ENCODE measurements at regions not wholly inside any gene's neighbourhood (a gene's known extent, or its start where the extent isn't known, plus 50 kb on each side); places are given as distances from the start of the nearest gene placed in this dataset.

DNA sequence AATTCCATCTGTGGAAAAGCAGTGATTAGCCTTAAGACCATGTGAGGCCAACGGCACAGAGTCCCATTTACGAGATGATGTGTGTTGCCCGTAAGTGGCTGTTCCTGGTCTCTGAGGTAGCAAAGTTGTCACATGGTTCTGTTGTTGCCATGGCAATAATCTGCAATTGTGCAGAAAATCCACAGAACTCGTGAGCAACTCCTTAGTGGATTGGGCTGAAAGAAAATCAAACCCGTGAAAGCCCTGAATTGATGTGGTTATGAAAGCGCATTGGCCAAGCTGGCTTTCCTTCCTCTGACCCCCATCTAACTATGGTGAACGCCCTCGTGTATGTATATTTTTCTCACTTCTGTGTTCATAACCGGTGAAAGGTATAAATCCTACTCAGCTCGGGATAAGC, 614.7 kb downstream of the EBF1 start:
- Histone ChIP-seq H3K36me3 (no peaks in the 10 kb centered on the region), H3K9me3 (no peaks in the 10 kb centered on the region), H3K4me1 (peaks cover 0 to 11% (median 0%) of the 10 kb centered on the region in 4 donors), H3K27ac (no peak overlapping the region), H3K27me3 (no peaks in the 10 kb centered on the region), H3K4me3 (no peak overlapping the region)
- ATAC-seq: no peak
- no peak for DNase-seq
- 86% methylated on average over 10 of the region's 10 CpGs for WGBS (ENCODE audit: insufficient coverage, low coverage, low lambda C conversion rate, missing lambda C conversion rate)
- TF ChIP-seq POLR2A (IDR thresholded peaks at IDR 0.05): no peak
- no peak for TF ChIP-seq CTCF (IDR thresholded peaks at IDR 0.05)
- intact Hi-C loops (cut with DNase I): no loop called here

DNA sequence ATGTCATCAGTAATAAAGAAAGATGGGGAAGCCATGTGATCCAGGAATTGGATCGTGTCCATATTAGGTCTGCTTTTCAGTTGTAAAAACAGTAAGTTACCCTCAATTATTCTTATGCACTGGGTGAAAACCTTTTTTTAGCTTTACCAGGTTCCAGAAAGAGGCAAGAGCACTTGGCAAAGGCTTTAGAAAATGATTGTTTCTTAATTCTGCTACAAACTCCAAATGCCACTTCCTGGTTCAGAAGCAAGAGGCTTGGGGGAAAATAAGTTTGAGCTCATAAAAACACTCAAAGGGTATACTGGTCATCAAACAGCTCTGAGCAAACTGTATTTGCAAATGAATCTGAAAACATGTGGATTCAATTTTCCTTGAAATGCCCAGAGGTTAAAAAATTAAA, 615.6 kb downstream of the EBF1 start:
- H3K9me3 ChIP-seq: no peaks in the 10 kb centered on the region
- ATAC-seq (no peak), DNase-seq (no peak)
- no peak overlapping the region for H3K4me3 ChIP-seq
- intact Hi-C loops (cut with DNase I): no loop called here
- 80% methylated on average over 1 of the region's 1 CpG for WGBS (ENCODE audit: insufficient coverage, low coverage, low lambda C conversion rate, missing lambda C conversion rate)
- H3K27ac ChIP-seq: no peak overlapping the region
- H3K27me3 ChIP-seq: no peaks in the 10 kb centered on the region
- TF ChIP-seq POLR2A (IDR thresholded peaks at IDR 0.05) (no peak), CTCF (IDR thresholded peaks at IDR 0.05) (no peak)
- H3K36me3 ChIP-seq: no peaks in the 10 kb centered on the region
- peaks cover 0 to 13% (median 0%) of the 10 kb centered on the region in 4 donors for H3K4me1 ChIP-seq

GRCh38 chr5:158483281-158483860, 616.3 kb downstream of the EBF1 start:
- peaks cover 0 to 13% (median 0%) of the 10 kb centered on the region in 4 donors for H3K4me1 ChIP-seq
- no peaks in the 10 kb centered on the region for H3K9me3 ChIP-seq
- TF ChIP-seq CTCF (IDR thresholded peaks at IDR 0.05) (no peak), POLR2A (IDR thresholded peaks at IDR 0.05) (no peak)
- no peaks in the 10 kb centered on the region for H3K27me3 ChIP-seq
- H3K27ac ChIP-seq: no peak overlapping the region
- intact Hi-C loops (cut with DNase I): no loop called here
- H3K4me3 ChIP-seq: no peak overlapping the region
- WGBS (ENCODE audit: insufficient coverage, low coverage, low lambda C conversion rate, missing lambda C conversion rate): 48% methylated on average over 6 of the region's 6 CpGs
- no peak for DNase-seq
- no peaks in the 10 kb centered on the region for H3K36me3 ChIP-seq
- ATAC-seq: no peak

- intact Hi-C loops (cut with DNase I): no loop called here
- Histone ChIP-seq H3K4me3 (no peak overlapping the region), H3K9me3 (no peaks in the 10 kb centered on the region), H3K27me3 (no peaks in the 10 kb centered on the region), H3K27ac (no peak overlapping the region), H3K36me3 (no peaks in the 10 kb centered on the region), H3K4me1 (peaks cover 0 to 5% (median 0%) of the 10 kb centered on the region in 4 donors)
- 100% methylated on average over 1 of the region's 2 CpGs for WGBS (ENCODE audit: insufficient coverage, low coverage, low lambda C conversion rate, missing lambda C conversion rate)
- TF ChIP-seq POLR2A (IDR thresholded peaks at IDR 0.05) (no peak), CTCF (IDR thresholded peaks at IDR 0.05) (no peak)
- ATAC-seq: no peak
- no peak for DNase-seq
Observed at GRCh38 chr5:158482125-158482524, 617.6 kb downstream of the EBF1 start.

GRCh38 chr5:158478139-158478538, 619.2 kb upstream of the CLINT1 start:
- 69% methylated on average over 3 of the region's 6 CpGs for WGBS (ENCODE audit: insufficient coverage, low coverage, low lambda C conversion rate, missing lambda C conversion rate)
- Histone ChIP-seq H3K27me3 (no peaks in the 10 kb centered on the region), H3K4me3 (no peak overlapping the region), H3K36me3 (no peaks in the 10 kb centered on the region), H3K4me1 (peaks cover 0 to 4% (median 0%) of the 10 kb centered on the region in 4 donors), H3K27ac (no peak overlapping the region), H3K9me3 (no peaks in the 10 kb centered on the region)
- intact Hi-C loops (cut with DNase I): no loop called here
- TF ChIP-seq CTCF (IDR thresholded peaks at IDR 0.05) (no peak), POLR2A (IDR thresholded peaks at IDR 0.05) (no peak)
- no peak for DNase-seq
- no peak for ATAC-seq
